GM12892 (cell line): ENCODE measurements at regions not wholly inside any gene's neighbourhood (a gene's known extent, or its start where the extent isn't known, plus 50 kb on each side); places are given as distances from the start of the nearest gene placed in this dataset.

ENCODE experiments used
- POLR2A ChIP-seq: IDR thresholded peaks from 2 replicates; pipeline ENCODE4 v1.6.1; 2011; ENCODE audit warnings: low read depth, low read length, control low read depth
- POLR2AphosphoS5 ChIP-seq: IDR thresholded peaks from 2 replicates; pipeline ENCODE4 v1.6.1; 2011; ENCODE audit warnings: low read depth, low read length, control low read depth
- TAF1 ChIP-seq: IDR thresholded peaks from 2 replicates; pipeline ENCODE4 v1.6.1; 2011; ENCODE audit warnings: low read depth, mild to moderate bottlenecking, control low read depth, low read length, borderline replicate concordance

- TF ChIP-seq POLR2AphosphoS5 (no peak), POLR2A (no peak), TAF1 (no peak)
These were observed 375.7 kb upstream of the CDH11 start for GRCh38 chr16:65497571-65497970.
